ENCODE measurements at regions not wholly inside any gene's neighbourhood (a gene's known extent, or its start where the extent isn't known, plus 50 kb on each side); places are given as distances from the start of the nearest gene placed in this dataset.

GRCh38 chr12:69008520-69008919 lies 75.5 kb upstream of the CPM start:
- no peaks in the 10 kb centered on the region for H3K9me3 ChIP-seq (replicated peaks; ENCODE audit: control insufficient read depth, insufficient read depth, low read length)
- no peak overlapping the region for H3K4me2 ChIP-seq (ENCODE audit: control insufficient read depth, insufficient read depth)
- TF ChIP-seq PML (IDR thresholded peaks at IDR 0.05; ENCODE audit: low read length): no peak
- TF ChIP-seq POLR2A (IDR thresholded peaks at IDR 0.05; ENCODE audit: low read depth, low read length): no peak
- no peak for TF ChIP-seq CHD4 (IDR thresholded peaks at IDR 0.05)
- no peak for TF ChIP-seq FOXK2 (IDR thresholded peaks at IDR 0.05)
- TF ChIP-seq ZNF217 (IDR thresholded peaks at IDR 0.05): no peak
- TF ChIP-seq ZNF384 (IDR thresholded peaks at IDR 0.05; ENCODE audit: borderline replicate concordance, low read depth, low read length): no peak
- TF ChIP-seq MYB (IDR thresholded peaks at IDR 0.05; ENCODE audit: borderline replicate concordance, low read depth, low read length): no peak
- no peak for TF ChIP-seq LARP7 (IDR thresholded peaks at IDR 0.05)
- no peak for TF ChIP-seq ATF7 (IDR thresholded peaks at IDR 0.05; ENCODE audit: low read depth)
- no peak for TF ChIP-seq NBN (IDR thresholded peaks at IDR 0.05)
- no peak for TF ChIP-seq CBX5 (IDR thresholded peaks at IDR 0.05; ENCODE audit: low read depth)
- no peak for TF ChIP-seq YBX1 (IDR thresholded peaks at IDR 0.05)
- TF ChIP-seq MYC (IDR thresholded peaks at IDR 0.05; ENCODE audit: insufficient read depth, insufficient read length, insufficient replicate concordance, low read length, severe bottlenecking): no peak
- TF ChIP-seq HDGF (IDR thresholded peaks at IDR 0.05): no peak
- TF ChIP-seq NR2C1 (IDR thresholded peaks at IDR 0.05): no peak
- TF ChIP-seq POLR2AphosphoS2 (IDR thresholded peaks at IDR 0.05; ENCODE audit: low read depth, low read length): no peak
- ChIA-PET RAD21 (ENCODE audit: unreplicated experiment) (no interaction called here), POLR2A (no interaction called here), CTCF (interaction anchor here (0.6 to 0.9 kb wide), 2 partner anchors 67 to 692 kb away, joined by 3 read pairs; no protein-coding TSS in a partner anchor), SMC1A (ENCODE audit: uncharacterized antibody, unreplicated experiment) (interaction anchor here (1.6 kb wide), 1 partner anchor 54 kb away, joined by 3 read pairs; no protein-coding TSS in a partner anchor)
- WGBS (ENCODE audit: insufficient coverage, insufficient replicate concordance, low lambda C conversion rate, missing lambda C conversion rate): 49% methylated on average over 4 of the region's 4 CpGs
- H3K4me3 ChIP-seq: no peak overlapping the region
- no peaks in the 10 kb centered on the region for H3K79me2 ChIP-seq (ENCODE audit: control insufficient read depth, insufficient read depth, low read length)
- no TSS peak for BruUV-seq (replicated peaks)
- no peaks in the 10 kb centered on the region for H4K20me1 ChIP-seq (ENCODE audit: control insufficient read depth, insufficient read depth)
- no peaks in the 10 kb centered on the region for H3K36me3 ChIP-seq (ENCODE audit: control insufficient read depth in 2 of 2, insufficient read depth in 2 of 2, low read length in 1 of 2)
- no peak overlapping the region for H2AFZ ChIP-seq (ENCODE audit: control insufficient read depth, low read depth, low read length)
- DNase-seq (ENCODE audit: low read depth, low spot score) (no peak), ATAC-seq (no peak), FAIRE-seq (no peak)
- intact Hi-C loops (cut with micrococcal nuclease; ENCODE audit: unreplicated experiment) (no loop called here), in situ Hi-C loops (cut with MboI) (no loop called here)
- H3K4me1 ChIP-seq (ENCODE audit: control insufficient read depth, insufficient read depth, low read length): no peaks in the 10 kb centered on the region
- H3K9ac ChIP-seq (ENCODE audit: control insufficient read depth, insufficient read depth, low read length): no peak overlapping the region
- no peaks in the 10 kb centered on the region for H3K27me3 ChIP-seq (replicated peaks in 1 of 2; ENCODE audit: control insufficient read depth in 2 of 2, insufficient read depth in 2 of 2, low read length in 1 of 2)
- H3K27ac ChIP-seq (ENCODE audit: control insufficient read depth, insufficient read depth): no peak overlapping the region
